Activated naive CD8-positive, alpha-beta T cell treated with anti-CD3 and anti-CD28 coated beads for 36 hours (primary cell): ENCODE measurements at regions not wholly inside any gene's neighbourhood (a gene's known extent, or its start where the extent isn't known, plus 50 kb on each side); places are given as distances from the start of the nearest gene placed in this dataset.

Source experiments
- DNase-seq: peaks from one replicate; pipeline ENCODE4 v3.0.0; 2021
- H3K27ac Mint-ChIP-seq: one replicate; pipeline ENCODE4 v1.8.0; 2022; ENCODE audit warnings: mild to moderate bottlenecking, moderate library complexity, mixed read lengths
- H3K27me3 Mint-ChIP-seq: one replicate; pipeline ENCODE4 v1.8.0; 2022; ENCODE audit warnings: mild to moderate bottlenecking, mixed read lengths
- H3K36me3 Mint-ChIP-seq: one replicate; pipeline ENCODE4 v1.8.0; 2021; ENCODE audit warnings: mild to moderate bottlenecking, mixed read lengths
- H3K4me1 Mint-ChIP-seq: one replicate; pipeline ENCODE4 v1.8.0; 2021; ENCODE audit warnings: mixed read lengths
- H3K4me3 Mint-ChIP-seq: one replicate; pipeline ENCODE4 v1.8.0; 2022; ENCODE audit warnings: mild to moderate bottlenecking, moderate library complexity, mixed read lengths
- H3K9me3 Mint-ChIP-seq: one replicate; pipeline ENCODE4 v1.8.0; 2022; ENCODE audit warnings: mixed read lengths

DNA sequence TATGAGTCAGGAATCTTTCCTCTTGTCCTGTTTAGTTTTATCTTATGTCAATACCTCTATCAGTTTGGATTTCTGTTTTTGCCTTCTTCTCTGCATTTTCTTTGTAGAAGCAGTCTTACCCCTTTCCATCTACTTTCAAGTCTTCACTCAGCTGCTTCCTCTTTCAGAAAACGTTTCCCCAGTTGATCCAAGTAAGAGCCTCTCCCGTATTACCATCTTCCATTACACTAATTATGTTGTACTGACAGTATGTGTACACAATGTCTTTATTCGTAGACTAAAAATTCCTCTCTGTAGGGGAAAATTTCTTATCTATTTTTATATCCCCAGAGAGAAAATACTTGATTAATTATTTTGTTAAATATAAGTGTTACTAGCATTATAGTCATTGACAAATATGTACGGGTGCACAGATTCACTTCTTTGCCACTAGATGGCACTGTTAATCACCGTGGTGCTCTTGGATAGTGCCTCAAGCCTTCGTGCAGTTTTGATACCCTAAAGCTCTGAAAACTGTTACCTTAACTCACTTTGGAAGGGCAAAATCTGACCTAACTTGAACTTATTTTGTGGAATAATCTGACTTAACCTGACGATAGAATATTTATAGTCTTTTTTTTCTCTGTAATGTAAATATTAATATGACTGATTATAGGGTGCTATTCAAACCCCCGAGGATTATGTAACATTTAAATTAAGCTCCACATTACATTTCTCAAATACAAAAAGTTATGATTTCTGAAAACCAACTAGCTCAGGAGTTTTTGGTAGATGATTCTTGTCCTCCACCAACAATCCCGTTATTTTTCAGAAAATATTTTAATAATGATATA is 74.2 kb upstream of the POU1F1 start:
- Mint-ChIP-seq H3K36me3 (no peaks in the 10 kb centered on the region), H3K4me3 (no peak overlapping the region), H3K27me3 (no peaks in the 10 kb centered on the region), H3K9me3 (no peaks in the 10 kb centered on the region), H3K4me1 (no peaks in the 10 kb centered on the region), H3K27ac (no peak overlapping the region)
- DNase-seq, result no peak

DNA sequence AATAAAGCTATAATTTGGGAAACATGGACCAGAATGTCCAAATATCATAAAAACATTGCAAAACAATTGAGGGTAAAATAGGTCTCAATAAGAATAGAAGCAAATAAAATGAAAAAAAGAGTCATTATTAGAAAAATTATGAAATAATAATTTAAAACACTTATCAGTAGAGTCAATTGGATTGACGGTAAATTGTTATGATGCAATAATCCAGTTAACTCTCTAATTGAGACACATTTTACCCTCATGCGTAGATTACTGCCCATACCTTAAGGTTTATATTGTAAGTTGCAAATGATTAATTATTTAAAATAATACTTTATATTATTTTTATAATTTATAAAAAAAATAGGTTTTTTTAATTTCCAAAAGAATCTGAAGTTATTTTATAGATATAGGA is 73.4 kb upstream of the POU1F1 start:
- H3K4me3 Mint-ChIP-seq, result no peak overlapping the region
- no peak for DNase-seq
- no peaks in the 10 kb centered on the region for H3K27me3 Mint-ChIP-seq
- H3K36me3 Mint-ChIP-seq, result no peaks in the 10 kb centered on the region
- H3K4me1 Mint-ChIP-seq, result no peaks in the 10 kb centered on the region
- H3K27ac Mint-ChIP-seq, result no peak overlapping the region
- no peaks in the 10 kb centered on the region for H3K9me3 Mint-ChIP-seq

DNA sequence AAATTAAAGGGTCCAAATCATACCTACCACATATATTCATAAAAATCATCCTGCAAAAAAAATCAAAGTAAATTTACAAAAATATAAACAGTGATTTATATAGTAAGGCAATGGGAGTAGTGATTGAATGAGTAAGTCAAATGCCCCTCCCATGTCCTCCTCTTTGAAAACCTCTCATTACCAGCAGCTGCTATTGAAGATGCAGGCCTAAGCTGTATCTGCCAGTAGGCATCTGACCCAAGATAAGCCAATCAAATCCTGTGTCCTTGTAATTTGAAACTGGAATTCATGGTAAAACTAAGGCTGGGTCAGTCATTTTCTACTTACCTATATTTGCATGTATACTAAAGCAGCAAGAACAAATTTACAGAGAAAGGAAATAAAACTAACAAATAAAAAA is 60.4 kb upstream of the POU1F1 start:
- Mint-ChIP-seq H3K4me1 (peaks cover 9% of the 10 kb centered on the region), H3K9me3 (peaks cover 2% of the 10 kb centered on the region), H3K4me3 (no peak overlapping the region), H3K27me3 (no peaks in the 10 kb centered on the region), H3K27ac (no peak overlapping the region), H3K36me3 (no peaks in the 10 kb centered on the region)
- DNase-seq, result no peak

DNA sequence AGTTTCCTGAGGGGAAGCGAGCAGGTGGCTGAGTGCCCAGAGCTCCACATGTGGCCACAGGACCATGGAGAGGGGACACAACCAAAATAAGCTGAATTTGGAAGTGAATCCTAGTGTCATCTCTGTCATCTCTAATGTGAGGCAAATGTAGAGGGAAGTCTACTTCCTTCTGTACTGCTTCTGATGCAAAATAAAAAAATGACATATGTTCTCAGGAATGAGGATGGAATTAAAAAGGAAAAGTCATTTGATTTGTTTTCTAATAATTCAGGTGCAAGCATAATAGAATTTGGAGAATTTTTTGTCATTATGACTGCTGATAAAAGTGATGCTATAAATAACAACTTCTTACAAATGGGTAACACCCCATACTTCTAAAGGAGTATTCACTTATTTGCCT is 59.5 kb upstream of the POU1F1 start:
- Mint-ChIP-seq H3K4me3 (no peak overlapping the region), H3K27me3 (no peaks in the 10 kb centered on the region), H3K9me3 (no peaks in the 10 kb centered on the region), H3K4me1 (peaks cover 9% of the 10 kb centered on the region), H3K27ac (no peak overlapping the region), H3K36me3 (no peaks in the 10 kb centered on the region)
- DNase-seq, result no peak

DNA sequence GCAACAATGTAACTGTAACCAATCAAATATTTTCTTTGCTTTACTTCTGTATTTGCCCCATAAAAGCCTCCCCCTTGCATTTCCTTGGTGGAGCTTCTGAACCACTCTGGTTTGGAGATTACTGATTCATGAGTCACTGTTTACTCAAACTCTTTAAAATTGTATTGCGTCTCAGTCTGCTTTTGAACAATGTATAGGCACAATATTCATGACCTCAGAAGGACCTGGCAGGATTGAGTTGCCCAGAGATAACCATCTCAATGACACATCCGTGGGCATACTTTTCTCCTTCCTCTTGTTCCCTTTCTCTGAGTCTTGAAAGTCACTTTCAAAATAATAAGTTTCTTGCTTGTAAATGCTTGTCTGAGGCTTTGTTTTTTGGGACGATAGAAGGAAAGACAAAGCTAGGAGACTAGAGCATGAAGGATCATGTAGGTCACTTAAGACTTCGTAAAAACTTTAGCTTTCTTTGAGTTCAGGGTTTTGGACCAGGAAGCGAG is 57.1 kb upstream of the POU1F1 start:
- no peak for DNase-seq
- no peaks in the 10 kb centered on the region for H3K9me3 Mint-ChIP-seq

DNA sequence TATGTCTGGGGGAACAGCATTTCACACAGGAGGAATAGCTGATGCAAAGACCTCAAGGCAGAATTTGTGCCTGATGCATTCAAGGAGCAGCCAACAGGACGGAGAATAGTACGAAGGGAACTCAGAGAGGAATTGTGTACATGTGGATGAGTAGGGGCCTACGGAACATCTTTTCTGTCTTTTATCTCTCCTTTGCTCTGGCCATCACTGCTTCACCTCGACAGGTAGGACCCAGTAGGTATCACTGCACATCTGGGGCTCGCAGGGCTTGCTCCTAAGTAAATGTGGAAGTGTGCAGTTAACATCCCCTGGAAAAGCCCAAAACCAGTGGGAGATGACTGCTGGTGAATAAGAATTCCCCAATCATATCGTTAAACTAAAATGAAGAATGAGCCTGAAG is 56.4 kb upstream of the POU1F1 start:
- H3K9me3 Mint-ChIP-seq, result no peaks in the 10 kb centered on the region
- H3K4me1 Mint-ChIP-seq, result peaks cover 9% of the 10 kb centered on the region
- no peak for DNase-seq
- no peak overlapping the region for H3K27ac Mint-ChIP-seq
- no peak overlapping the region for H3K4me3 Mint-ChIP-seq
- H3K27me3 Mint-ChIP-seq, result no peaks in the 10 kb centered on the region
- no peaks in the 10 kb centered on the region for H3K36me3 Mint-ChIP-seq

More for the DNA sequence above, 57.1 kb upstream of the POU1F1 start:
- no peak overlapping the region for H3K27ac Mint-ChIP-seq
- H3K27me3 Mint-ChIP-seq, result no peaks in the 10 kb centered on the region
- no peak overlapping the region for H3K4me3 Mint-ChIP-seq
- peaks cover 9% of the 10 kb centered on the region for H3K4me1 Mint-ChIP-seq
- no peaks in the 10 kb centered on the region for H3K36me3 Mint-ChIP-seq

DNA sequence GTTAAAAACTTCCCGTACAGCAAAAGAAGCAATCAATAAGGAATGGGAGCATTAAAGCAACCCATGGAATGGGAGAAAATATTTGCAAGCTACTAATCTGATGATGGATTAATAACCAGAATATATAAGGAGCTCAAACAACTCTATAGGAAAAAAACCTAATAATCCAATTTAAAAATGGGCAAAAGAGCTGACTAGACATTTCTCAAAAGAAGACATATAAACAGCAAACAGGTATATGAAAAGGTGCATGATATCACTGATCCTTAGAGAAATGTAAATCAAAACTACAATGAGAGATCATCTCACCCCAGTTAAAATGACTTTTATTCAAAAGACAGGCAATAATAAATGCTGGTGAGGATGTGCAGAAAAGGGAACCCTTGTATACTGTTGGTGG is 52.7 kb upstream of the POU1F1 start:
- peaks cover 1% of the 10 kb centered on the region for H3K9me3 Mint-ChIP-seq
- H3K36me3 Mint-ChIP-seq, result no peaks in the 10 kb centered on the region
- H3K4me3 Mint-ChIP-seq, result no peak overlapping the region
- no peak for DNase-seq
- peaks cover 9% of the 10 kb centered on the region for H3K4me1 Mint-ChIP-seq
- H3K27ac Mint-ChIP-seq, result no peak overlapping the region
- H3K27me3 Mint-ChIP-seq, result no peaks in the 10 kb centered on the region
